Ishikawa (cell line): ENCODE measurements at regions not wholly inside any gene's neighbourhood (a gene's known extent, or its start where the extent isn't known, plus 50 kb on each side); places are given as distances from the start of the nearest gene placed in this dataset.

Experiments
- CEBPB ChIP-seq: IDR thresholded peaks from 2 replicates; pipeline ENCODE4 v1.6.1; 2012
- CREB1 ChIP-seq: IDR thresholded peaks from 2 replicates; pipeline ENCODE4 v1.6.1; 2012; ENCODE audit warnings: low read depth
- EGR1 ChIP-seq: IDR thresholded peaks from 2 replicates; pipeline ENCODE4 v1.6.1; 2012
- EP300 ChIP-seq: IDR thresholded peaks from 2 replicates; pipeline ENCODE4 v1.6.1; 2012; ENCODE audit warnings: borderline replicate concordance
- FOXM1 ChIP-seq: IDR thresholded peaks from 2 replicates; pipeline ENCODE4 v1.6.1; 2012; ENCODE audit warnings: low read depth, borderline replicate concordance
- NFIC ChIP-seq: IDR thresholded peaks from 2 replicates; pipeline ENCODE4 v1.6.1; 2012
- RAD21 ChIP-seq: IDR thresholded peaks from 2 replicates; pipeline ENCODE4 v1.6.1; 2012; ENCODE audit warnings: low read depth
- TAF1 ChIP-seq: IDR thresholded peaks from 2 replicates; pipeline ENCODE4 v1.6.1; 2012; ENCODE audit warnings: low read depth, mild to moderate bottlenecking
- TCF12 ChIP-seq: IDR thresholded peaks from 2 replicates; pipeline ENCODE4 v1.6.1; 2012; ENCODE audit warnings: low read depth
- TEAD4 ChIP-seq: IDR thresholded peaks from 2 replicates; pipeline ENCODE4 v1.6.1; 2012
- YY1 ChIP-seq: IDR thresholded peaks from 2 replicates; pipeline ENCODE4 v1.6.1; 2012; ENCODE audit warnings: low read depth
- ZBTB7A ChIP-seq: IDR thresholded peaks from 2 replicates; pipeline ENCODE4 v1.6.1; 2012; ENCODE audit warnings: low read depth
- TF ChIP-seq, protein P1 (sequence below): IDR thresholded peaks from 2 replicates; pipeline ENCODE4 v1.6.1; 2012; ENCODE audit warnings: low read depth, mild to moderate bottlenecking
- TF ChIP-seq, protein P2 (sequence below): IDR thresholded peaks from 2 replicates; pipeline ENCODE4 v1.6.1; 2012
- TF ChIP-seq, protein P3 (sequence below): IDR thresholded peaks from 2 replicates; pipeline ENCODE4 v1.6.1; 2012

DNA sequence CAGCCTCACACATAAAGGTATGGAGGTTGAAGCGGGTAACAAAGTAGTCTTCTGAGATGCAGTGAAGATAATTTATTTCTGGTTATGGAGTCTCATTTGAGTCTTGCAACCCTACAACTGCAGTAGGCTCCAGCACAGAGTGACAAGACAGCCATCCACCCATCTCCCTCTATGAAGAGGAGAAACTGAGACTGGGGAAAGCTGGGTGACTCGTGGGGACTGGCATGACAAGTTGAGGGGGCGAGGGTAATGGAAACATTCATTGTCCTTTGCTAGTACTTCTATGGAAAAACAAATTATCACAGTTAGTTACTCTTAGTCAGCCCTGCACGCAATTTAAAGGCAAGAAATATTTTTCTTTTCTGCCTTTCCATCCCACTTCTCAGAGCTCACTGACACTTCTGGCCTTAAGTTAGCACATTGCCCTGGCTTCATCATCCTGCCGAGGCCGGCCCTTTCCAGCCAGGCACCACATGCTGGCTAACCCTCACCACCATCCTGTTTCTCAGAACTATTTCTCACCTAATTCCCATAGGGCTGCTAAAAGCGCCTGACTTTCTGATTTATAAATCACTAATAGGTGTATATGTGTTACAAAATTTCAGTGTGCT, 361.1 kb downstream of the ETS1 start:
- TF ChIP-seq TAF1 (no peak), NFIC (no peak), EGR1 (no peak), ZBTB7A (no peak), FOXM1 (no peak), YY1 (no peak), EP300 (no peak), CEBPB (no peak), RAD21 (no peak), TEAD4 (no peak), CREB1 (no peak), TCF12 (no peak)
- TF ChIP-seq, protein P1, sequence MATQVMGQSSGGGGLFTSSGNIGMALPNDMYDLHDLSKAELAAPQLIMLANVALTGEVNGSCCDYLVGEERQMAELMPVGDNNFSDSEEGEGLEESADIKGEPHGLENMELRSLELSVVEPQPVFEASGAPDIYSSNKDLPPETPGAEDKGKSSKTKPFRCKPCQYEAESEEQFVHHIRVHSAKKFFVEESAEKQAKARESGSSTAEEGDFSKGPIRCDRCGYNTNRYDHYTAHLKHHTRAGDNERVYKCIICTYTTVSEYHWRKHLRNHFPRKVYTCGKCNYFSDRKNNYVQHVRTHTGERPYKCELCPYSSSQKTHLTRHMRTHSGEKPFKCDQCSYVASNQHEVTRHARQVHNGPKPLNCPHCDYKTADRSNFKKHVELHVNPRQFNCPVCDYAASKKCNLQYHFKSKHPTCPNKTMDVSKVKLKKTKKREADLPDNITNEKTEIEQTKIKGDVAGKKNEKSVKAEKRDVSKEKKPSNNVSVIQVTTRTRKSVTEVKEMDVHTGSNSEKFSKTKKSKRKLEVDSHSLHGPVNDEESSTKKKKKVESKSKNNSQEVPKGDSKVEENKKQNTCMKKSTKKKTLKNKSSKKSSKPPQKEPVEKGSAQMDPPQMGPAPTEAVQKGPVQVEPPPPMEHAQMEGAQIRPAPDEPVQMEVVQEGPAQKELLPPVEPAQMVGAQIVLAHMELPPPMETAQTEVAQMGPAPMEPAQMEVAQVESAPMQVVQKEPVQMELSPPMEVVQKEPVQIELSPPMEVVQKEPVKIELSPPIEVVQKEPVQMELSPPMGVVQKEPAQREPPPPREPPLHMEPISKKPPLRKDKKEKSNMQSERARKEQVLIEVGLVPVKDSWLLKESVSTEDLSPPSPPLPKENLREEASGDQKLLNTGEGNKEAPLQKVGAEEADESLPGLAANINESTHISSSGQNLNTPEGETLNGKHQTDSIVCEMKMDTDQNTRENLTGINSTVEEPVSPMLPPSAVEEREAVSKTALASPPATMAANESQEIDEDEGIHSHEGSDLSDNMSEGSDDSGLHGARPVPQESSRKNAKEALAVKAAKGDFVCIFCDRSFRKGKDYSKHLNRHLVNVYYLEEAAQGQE = no peak
- TF ChIP-seq, protein P2, sequence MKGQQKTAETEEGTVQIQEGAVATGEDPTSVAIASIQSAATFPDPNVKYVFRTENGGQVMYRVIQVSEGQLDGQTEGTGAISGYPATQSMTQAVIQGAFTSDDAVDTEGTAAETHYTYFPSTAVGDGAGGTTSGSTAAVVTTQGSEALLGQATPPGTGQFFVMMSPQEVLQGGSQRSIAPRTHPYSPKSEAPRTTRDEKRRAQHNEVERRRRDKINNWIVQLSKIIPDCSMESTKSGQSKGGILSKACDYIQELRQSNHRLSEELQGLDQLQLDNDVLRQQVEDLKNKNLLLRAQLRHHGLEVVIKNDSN = no peak
- TF ChIP-seq, protein P3, sequence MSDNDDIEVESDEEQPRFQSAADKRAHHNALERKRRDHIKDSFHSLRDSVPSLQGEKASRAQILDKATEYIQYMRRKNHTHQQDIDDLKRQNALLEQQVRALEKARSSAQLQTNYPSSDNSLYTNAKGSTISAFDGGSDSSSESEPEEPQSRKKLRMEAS = no peak

DNA sequence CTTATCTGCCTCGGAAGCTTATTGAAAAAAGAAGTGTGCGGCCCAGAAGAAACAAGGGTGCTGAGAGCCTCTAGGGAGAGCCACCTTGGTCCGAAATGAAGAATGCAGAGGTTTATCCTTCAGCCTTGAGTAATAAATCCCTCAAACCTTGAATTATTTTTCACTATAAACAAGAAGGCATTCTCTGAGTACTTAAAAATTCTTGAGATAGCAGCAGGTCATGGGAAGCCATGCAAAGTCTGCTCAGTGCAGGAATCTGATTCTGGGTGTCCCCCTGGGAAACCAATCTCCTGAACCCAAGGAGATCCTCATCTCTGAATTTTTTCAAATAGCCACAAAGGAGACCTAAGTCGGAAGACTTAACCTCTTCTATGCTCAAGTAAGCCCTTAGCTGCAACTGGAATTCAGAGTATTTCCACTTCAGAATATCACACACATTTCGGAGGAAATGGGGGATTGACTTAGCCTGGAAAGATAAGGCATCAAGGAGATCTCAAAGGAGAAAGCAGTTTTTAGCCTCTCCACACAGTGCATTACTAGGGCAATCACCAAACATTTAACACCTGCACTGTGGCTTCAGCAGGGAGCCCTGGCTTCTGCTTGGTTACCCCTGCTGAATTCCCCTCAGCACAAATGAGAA, 365.0 kb downstream of the ETS1 start:
- TF ChIP-seq RAD21 (no peak), EGR1 (no peak), CEBPB (no peak), TAF1 (no peak), CREB1 (no peak), ZBTB7A (no peak), TCF12 (no peak), YY1 (no peak), FOXM1 (no peak), TEAD4 (no peak), NFIC (no peak)
- TF ChIP-seq, protein P3 = no peak
- TF ChIP-seq, protein P1 = no peak

DNA sequence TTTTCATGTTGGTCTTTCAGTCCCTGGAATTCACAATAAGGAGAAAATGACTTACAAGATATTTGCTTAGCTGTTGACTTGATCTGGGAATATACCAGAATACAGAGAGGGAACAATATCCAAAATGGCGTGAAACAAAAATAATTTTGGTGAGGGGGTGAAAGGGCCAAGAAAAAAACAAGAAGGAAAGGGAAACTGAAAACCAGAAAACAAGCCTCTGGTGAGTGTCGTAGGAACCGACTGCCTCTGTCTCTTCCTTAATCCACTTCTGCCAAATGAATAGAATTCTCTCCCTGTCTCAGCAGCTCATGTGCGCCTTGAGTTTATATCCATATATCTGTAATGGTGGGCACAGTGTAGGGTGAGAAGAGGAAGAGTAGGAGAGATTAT, 367.6 kb downstream of the ETS1 start:
- no peak for TF ChIP-seq NFIC
- TF ChIP-seq FOXM1 = no peak
- no peak for TF ChIP-seq TCF12
- no peak for TF ChIP-seq CREB1
- no peak for TF ChIP-seq TEAD4
- no peak for TF ChIP-seq EGR1
- TF ChIP-seq, protein P1 = no peak
- no peak for TF ChIP-seq YY1
- no peak for TF ChIP-seq TAF1
- TF ChIP-seq RAD21 = no peak
- TF ChIP-seq CEBPB = no peak
- TF ChIP-seq ZBTB7A = no peak
- TF ChIP-seq, protein P2 = no peak

DNA sequence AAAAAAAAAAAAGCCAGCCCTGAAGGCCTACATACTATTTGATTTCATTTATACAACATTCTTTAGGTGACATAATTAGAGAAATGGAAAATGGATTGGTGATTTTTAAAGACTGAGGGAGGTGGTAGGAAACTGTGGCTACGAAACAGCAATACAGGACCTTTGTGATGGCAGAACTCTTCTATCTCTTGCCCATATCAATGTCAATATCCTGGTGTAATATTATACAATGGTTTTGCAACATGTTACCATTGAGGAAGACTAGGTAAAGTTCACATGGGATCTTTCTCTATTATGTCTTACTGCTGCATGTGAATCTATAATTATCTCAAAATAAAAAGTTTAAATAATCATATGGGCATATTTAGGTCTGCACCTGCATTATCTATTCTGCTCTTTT, 371.2 kb downstream of the ETS1 start:
- TF ChIP-seq FOXM1 = no peak
- TF ChIP-seq EGR1 = no peak
- no peak for TF ChIP-seq TEAD4
- TF ChIP-seq TCF12 = no peak
- TF ChIP-seq CEBPB = no peak
- no peak for TF ChIP-seq RAD21
- TF ChIP-seq ZBTB7A = no peak
- TF ChIP-seq CREB1 = no peak
- TF ChIP-seq YY1 = no peak
- TF ChIP-seq, protein P1 = no peak
- TF ChIP-seq, protein P3 = no peak
- no peak for TF ChIP-seq NFIC
- TF ChIP-seq, protein P2 = no peak
- TF ChIP-seq EP300 = no peak
- TF ChIP-seq TAF1 = no peak
